GM19025 (cell line): ENCODE measurements at regions not wholly inside any gene's neighbourhood (a gene's known extent, or its start where the extent isn't known, plus 50 kb on each side); places are given as distances from the start of the nearest gene placed in this dataset.

Experiments
- ATAC-seq: cut with Tn5 transposase; IDR thresholded peaks from one replicate; pipeline ENCODE4 v1.9.1; 2021; ENCODE audit warnings: mild to moderate bottlenecking, low read depth, moderate library complexity; ENCODE audit not compliant: unreplicated experiment

- no peak for ATAC-seq
Observed at GRCh38 chr4:81622474-81623184, 150.9 kb upstream of the RASGEF1B start.

- no peak for ATAC-seq
Observed at GRCh38 chr4:81622028-81622427, 150.3 kb upstream of the RASGEF1B start.

- ATAC-seq, result no peak
Observed at GRCh38 chr4:81621490-81621889, 149.8 kb upstream of the RASGEF1B start.

- ATAC-seq, result no peak
Observed at GRCh38 chr4:81620442-81620841, 148.7 kb upstream of the RASGEF1B start.

GRCh38 chr4:81617545-81617944 lies 145.8 kb upstream of the RASGEF1B start:
- no peak for ATAC-seq

- ATAC-seq, result no peak
Observed at GRCh38 chr4:81611221-81611620, 139.5 kb upstream of the RASGEF1B start.

- no peak for ATAC-seq
Observed at GRCh38 chr4:81609844-81610243, 138.1 kb upstream of the RASGEF1B start.

- no peak for ATAC-seq
Observed at GRCh38 chr4:81607950-81608349, 136.2 kb upstream of the RASGEF1B start.

GRCh38 chr4:81606801-81607501 lies 135.2 kb upstream of the RASGEF1B start:
- no peak for ATAC-seq

GRCh38 chr4:81606166-81606565 lies 134.5 kb upstream of the RASGEF1B start:
- no peak for ATAC-seq

GRCh38 chr4:81605271-81605670 lies 133.6 kb upstream of the RASGEF1B start:
- ATAC-seq, result no peak

- no peak for ATAC-seq
Observed at GRCh38 chr4:81604683-81605218, 133.0 kb upstream of the RASGEF1B start.

GRCh38 chr4:81602854-81603253 lies 131.1 kb upstream of the RASGEF1B start:
- no peak for ATAC-seq

- ATAC-seq, result no peak
Observed at GRCh38 chr4:81601358-81601694, 129.6 kb upstream of the RASGEF1B start.

- no peak for ATAC-seq
Observed at GRCh38 chr4:81600520-81601357, 129.0 kb upstream of the RASGEF1B start.

GRCh38 chr4:81599742-81600380 lies 128.2 kb upstream of the RASGEF1B start:
- no peak for ATAC-seq

GRCh38 chr4:81595798-81596610 lies 124.3 kb upstream of the RASGEF1B start:
- no peak for ATAC-seq

- no peak for ATAC-seq
Observed at GRCh38 chr4:81595287-81595686, 123.6 kb upstream of the RASGEF1B start.

- no peak for ATAC-seq
Observed at GRCh38 chr4:81594490-81595159, 122.9 kb upstream of the RASGEF1B start.
